ENCODE measurements at regions not wholly inside any gene's neighbourhood (a gene's known extent, or its start where the extent isn't known, plus 50 kb on each side); places are given as distances from the start of the nearest gene placed in this dataset.

DNA sequence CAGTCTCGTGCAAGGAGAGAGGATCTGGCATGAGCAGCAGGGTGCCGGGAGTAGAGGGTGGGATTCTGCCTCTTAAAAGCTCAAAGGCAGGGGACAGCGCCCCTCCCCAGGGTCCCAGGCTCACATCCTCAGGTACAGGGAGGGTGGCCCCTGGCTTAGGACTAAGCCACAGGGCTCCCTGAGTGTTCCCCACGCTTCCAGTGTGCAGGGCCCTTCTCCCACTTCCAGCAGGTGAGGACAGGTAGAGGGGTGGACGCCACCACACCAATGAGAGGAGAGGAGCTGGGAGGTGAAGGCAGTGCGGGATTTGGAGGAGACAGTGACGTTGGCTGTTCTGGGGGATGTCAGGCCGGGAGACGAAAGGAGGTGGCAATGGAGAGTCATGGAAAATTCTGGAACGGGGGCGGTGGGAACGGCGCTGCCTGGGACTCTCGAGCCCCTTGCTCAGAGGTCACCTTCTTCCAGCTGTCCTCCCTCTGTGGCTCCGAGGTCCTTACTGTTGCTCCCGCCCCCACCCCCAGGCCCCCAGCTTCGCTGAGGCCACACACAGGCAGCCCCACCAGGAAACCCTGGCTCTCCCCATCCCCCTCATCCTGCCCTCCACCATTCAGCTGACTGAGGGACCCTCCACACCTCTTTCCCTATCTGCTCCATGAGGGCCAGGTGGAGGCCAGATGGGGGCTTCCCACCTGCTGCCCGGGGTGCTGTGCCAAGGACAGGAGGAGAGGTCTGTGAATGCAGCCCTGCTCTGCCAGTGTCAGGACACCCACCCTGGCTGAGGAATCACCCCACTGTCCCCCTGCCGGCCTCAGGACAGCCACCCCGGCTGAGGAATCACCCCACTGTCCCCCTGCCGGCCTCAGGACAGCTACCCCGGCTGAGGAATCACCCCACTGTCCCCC is 57.7 kb upstream of the ACSF3 start:
- no peak for DNase-seq (ENCODE audit: low read depth)
- TF ChIP-seq, protein P1, sequence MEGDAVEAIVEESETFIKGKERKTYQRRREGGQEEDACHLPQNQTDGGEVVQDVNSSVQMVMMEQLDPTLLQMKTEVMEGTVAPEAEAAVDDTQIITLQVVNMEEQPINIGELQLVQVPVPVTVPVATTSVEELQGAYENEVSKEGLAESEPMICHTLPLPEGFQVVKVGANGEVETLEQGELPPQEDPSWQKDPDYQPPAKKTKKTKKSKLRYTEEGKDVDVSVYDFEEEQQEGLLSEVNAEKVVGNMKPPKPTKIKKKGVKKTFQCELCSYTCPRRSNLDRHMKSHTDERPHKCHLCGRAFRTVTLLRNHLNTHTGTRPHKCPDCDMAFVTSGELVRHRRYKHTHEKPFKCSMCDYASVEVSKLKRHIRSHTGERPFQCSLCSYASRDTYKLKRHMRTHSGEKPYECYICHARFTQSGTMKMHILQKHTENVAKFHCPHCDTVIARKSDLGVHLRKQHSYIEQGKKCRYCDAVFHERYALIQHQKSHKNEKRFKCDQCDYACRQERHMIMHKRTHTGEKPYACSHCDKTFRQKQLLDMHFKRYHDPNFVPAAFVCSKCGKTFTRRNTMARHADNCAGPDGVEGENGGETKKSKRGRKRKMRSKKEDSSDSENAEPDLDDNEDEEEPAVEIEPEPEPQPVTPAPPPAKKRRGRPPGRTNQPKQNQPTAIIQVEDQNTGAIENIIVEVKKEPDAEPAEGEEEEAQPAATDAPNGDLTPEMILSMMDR (IDR thresholded peaks at IDR 0.05; ENCODE audit: low read depth, low read length, missing control alignments) = no peak
- no peak overlapping the region for H3K4me3 ChIP-seq (ENCODE audit: low read depth, low read length)

DNA sequence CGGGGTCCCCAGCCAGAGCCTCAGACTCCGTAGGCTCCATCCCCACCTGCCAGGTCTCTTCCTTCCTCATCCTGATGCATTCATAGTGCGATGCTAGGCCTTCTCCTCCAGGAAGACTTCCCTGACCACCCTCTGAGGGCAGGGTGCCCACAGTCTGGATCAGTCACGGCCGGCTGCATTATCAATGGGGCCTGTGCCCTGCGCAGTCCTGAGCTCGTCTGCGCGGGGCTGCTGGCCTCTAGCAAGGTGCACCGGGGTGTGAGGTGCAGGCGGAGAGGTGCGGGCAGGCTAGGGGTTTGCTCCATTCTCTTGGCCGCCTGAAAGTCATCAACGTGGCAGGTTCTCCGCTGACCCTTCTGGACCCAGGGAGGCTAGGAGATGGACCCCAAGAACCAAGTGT is 56.9 kb upstream of the ACSF3 start:
- TF ChIP-seq, protein P1 (IDR thresholded peaks at IDR 0.05; ENCODE audit: low read depth, low read length, missing control alignments) = no peak
- H3K4me3 ChIP-seq (ENCODE audit: low read depth, low read length) = no peak overlapping the region
- DNase-seq (ENCODE audit: low read depth) = no peak

DNA sequence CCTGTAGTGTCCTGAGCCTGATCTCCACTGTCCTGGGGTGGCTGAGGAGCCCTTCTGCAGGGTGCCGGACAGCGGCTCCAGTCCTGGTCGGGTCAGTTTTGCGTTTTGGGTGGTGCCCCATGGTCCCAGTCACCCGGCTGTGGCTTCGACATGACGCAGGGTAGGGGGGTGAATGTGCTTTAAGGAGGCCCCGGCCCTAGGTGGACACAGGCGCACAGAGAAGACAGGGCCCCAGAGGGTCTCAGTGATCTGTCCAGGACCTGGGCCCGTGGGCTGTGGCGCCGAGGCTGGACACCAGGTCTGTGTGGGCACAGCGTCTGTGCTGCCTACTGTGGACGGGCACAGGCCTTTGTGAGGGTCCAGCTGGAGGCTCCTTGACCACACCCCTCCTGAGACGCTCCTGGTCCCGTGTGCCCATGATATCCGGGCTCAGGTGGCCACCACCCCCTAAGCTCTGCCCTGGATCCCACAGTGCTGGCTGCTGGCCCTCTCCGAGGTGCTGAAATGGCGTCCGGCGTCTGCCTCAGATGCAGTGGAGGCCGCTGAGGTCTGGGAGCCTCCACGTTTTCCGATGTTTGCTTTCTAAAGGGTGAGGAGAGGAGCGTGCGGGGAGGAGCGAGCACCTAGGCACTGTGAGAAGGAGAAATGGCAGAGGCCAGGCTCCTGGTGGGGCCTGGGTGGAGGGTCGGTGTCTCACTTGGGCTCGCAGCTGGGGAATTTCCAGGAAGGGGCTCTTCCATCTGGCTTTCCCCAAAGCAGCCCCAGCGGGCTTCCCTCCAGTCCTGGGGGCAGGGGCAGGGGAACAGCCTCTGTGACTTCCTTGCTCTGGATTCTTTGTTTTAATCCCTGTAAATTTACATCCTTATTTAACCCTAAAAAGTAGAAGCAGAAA is 56.1 kb upstream of the ACSF3 start:
- DNase-seq (ENCODE audit: low read depth) = no peak
- TF ChIP-seq, protein P1 (IDR thresholded peaks at IDR 0.05; ENCODE audit: low read depth, low read length, missing control alignments) = no peak
- no peak overlapping the region for H3K4me3 ChIP-seq (ENCODE audit: low read depth, low read length)

DNA sequence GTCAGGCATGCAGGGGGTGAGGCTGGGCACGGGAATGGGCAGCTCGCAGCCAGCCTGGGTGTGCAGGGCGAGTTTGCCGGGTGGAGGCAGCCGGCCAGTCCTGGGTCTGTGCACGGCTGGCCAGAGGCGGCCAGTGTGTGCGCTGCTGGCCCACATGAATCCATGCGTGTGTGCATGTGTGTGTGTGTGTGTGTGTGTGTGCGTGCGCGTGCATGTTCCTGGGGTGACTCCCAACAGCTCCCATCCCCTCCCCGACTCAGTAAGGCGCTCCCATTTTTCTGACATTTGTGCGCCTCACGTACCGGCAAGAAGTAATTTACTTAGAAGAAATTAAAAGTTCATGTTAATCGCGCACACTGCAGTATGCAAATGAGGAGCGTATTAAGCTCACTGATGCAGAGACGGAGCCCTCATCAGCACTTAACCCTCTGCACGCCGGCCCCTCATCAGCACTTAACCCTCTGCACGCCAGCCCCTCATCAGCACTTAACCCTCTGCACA is 55.4 kb upstream of the ACSF3 start:
- TF ChIP-seq, protein P1 (IDR thresholded peaks at IDR 0.05; ENCODE audit: low read depth, low read length, missing control alignments) = no peak
- no peak for DNase-seq (ENCODE audit: low read depth)
- H3K4me3 ChIP-seq (ENCODE audit: low read depth, low read length) = no peak overlapping the region

DNA sequence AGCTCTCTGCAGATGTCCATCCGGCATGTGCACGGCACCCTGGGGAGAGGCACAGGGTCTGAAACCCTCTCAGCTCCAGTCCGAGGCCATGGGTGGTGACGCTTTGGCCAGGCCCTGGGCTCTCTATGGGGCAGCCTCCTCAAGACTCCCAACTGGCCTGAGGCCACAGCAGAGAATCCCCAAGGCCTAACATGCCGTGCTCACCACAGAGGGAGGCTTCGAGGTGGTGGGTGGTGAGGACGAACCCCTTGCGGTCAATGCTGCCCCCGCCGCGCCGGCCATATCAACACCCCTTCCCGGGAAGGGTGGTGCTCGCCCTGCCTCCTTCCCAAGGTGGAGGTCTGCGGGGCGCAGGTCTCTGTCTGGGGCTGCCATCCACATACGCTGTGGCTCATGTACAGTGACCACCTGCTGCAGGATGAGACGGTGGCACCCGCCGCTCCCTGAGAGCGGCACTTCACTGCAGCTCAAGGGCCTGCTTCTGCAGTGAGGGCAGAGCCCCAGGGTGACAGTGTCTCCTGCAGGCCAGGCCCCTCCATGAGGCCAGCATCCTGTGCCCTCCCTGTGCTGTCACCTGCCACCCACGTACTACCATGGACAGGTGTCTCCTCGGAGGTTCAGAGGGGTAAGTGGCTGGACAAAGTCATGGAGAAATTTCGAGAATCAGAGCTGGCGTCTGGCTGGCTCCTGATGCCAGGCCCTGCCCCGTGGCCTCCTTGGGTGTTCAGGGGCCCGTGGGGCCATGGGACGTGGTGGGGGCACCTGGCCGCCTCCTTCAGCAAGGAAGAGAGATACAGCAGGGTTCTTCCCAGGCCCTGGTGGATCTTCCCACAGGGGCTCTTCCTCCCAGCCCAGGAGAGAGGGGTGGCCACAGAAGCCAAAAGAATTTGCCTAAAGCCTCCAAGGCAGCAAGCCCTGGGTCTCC is 54.6 kb upstream of the ACSF3 start:
- DNase-seq (ENCODE audit: low read depth) = no peak
- TF ChIP-seq, protein P1 (IDR thresholded peaks at IDR 0.05; ENCODE audit: low read depth, low read length, missing control alignments) = no peak
- no peak overlapping the region for H3K4me3 ChIP-seq (ENCODE audit: low read depth, low read length)

DNA sequence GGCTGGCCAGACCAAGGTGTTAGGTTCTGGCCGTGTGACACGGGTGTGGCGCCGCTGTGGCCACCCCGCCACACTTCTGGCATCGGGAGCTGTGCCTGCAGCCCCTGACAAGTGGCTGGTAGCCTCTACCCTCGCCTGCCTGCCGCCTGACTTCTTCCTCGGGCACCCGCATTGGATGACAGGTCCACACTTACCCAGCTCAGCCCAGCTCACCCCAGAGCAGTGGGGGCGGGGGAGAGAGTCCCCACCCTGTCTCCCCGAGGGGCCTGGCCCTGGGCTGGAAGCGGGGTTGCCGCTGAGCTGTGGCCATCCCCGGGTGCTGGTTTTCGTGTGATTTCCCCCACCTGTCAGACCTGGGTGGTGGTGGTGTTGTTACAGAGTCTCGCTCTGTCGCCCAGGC is 53.9 kb upstream of the ACSF3 start:
- TF ChIP-seq, protein P1 (IDR thresholded peaks at IDR 0.05; ENCODE audit: low read depth, low read length, missing control alignments) = no peak
- no peak for DNase-seq (ENCODE audit: low read depth)

More for the DNA sequence above, 53.9 kb upstream of the ACSF3 start:
- H3K4me3 ChIP-seq (ENCODE audit: low read depth, low read length) = no peak overlapping the region
